Lung (tissue), 11 donors: ENCODE measurements at regions not wholly inside any gene's neighbourhood (a gene's known extent, or its start where the extent isn't known, plus 50 kb on each side); places are given as distances from the start of the nearest gene placed in this dataset.

ENCODE experiments used
- ATAC-seq: fragments of 200-7000 bp; cut with Tn5 transposase; one replicate; pipeline ENCODE4 v1.9.1; 2020; ENCODE audit warnings: moderate number of reproducible peaks; ENCODE audit not compliant: insufficient read depth, low FRiP score
- DNase-seq, 3 donors: peaks; one replicate each; pipeline ENCODE4 v3.0.0-alpha.2; 2013 to 2017
- H3K27ac ChIP-seq, 2 donors: one replicate each; pipeline ENCODE4 v1.5.1; 2013; ENCODE audit warnings: mild to moderate bottlenecking in 2 of 2, moderate library complexity in 2 of 2, control low read depth in 1 of 2, inconsistent platforms in 1 of 2, low read depth in 1 of 2, low read length in 1 of 2
- H3K27me3 ChIP-seq, 3 donors: one replicate each; pipeline ENCODE4 v1.5.1; 2013; ENCODE audit warnings: low read length in 2 of 3; ENCODE audit not compliant: control insufficient read depth in 3 of 3, insufficient read depth in 3 of 3
- H3K36me3 ChIP-seq, 4 donors: one replicate each; pipeline ENCODE4 v1.5.1; 2013; ENCODE audit warnings: low read length in 4 of 4, mild to moderate bottlenecking in 1 of 4, moderate library complexity in 1 of 4; ENCODE audit not compliant: control insufficient read depth in 4 of 4, insufficient read depth in 4 of 4
- H3K4me1 ChIP-seq, 5 donors: one replicate each; pipeline ENCODE4 v1.5.1; 2013; ENCODE audit warnings: low read length in 5 of 5, mild to moderate bottlenecking in 2 of 5, moderate library complexity in 1 of 5; ENCODE audit not compliant: control insufficient read depth in 5 of 5, insufficient read depth in 5 of 5
- H3K4me3 ChIP-seq: one replicate; pipeline ENCODE4 v1.5.1; 2013; ENCODE audit warnings: mild to moderate bottlenecking, control low read depth, moderate library complexity
- H3K9ac ChIP-seq, 2 donors: one replicate each; pipeline ENCODE4 v1.5.1; 2013; ENCODE audit warnings: low read length in 2 of 2, control low read depth in 1 of 2; ENCODE audit not compliant: insufficient read depth in 1 of 2
- H3K9me3 ChIP-seq, 4 donors: one replicate each; pipeline ENCODE4 v1.5.1; 2013; ENCODE audit warnings: low read length in 3 of 4, mild to moderate bottlenecking in 1 of 4, moderate library complexity in 1 of 4; ENCODE audit not compliant: control insufficient read depth in 4 of 4, insufficient read depth in 3 of 4
- WGBS, 2 donors: extraction: QIAGEN DNeasy Blood & Tissue Kit; methylation state at CpG; one replicate each; pipeline ENCODE4 v1.1.7; 2013; 5-methylcytosine and 5-hydroxymethylcytosine counted together
- TF ChIP-seq, protein P1 (sequence below): IDR thresholded peaks from 2 replicates; pipeline ENCODE4 v1.5.1; 2012; ENCODE audit warnings: mild to moderate bottlenecking; ENCODE audit errors: control extremely low read depth, extremely low read depth
- donor health status: control.
- donor health status: control.
- donor health status: Bipolar disorder and iron deficiency.
- donor health status: healthy.
- donor health status: DM: yes; HTN: yes; CAD: no.

DNA sequence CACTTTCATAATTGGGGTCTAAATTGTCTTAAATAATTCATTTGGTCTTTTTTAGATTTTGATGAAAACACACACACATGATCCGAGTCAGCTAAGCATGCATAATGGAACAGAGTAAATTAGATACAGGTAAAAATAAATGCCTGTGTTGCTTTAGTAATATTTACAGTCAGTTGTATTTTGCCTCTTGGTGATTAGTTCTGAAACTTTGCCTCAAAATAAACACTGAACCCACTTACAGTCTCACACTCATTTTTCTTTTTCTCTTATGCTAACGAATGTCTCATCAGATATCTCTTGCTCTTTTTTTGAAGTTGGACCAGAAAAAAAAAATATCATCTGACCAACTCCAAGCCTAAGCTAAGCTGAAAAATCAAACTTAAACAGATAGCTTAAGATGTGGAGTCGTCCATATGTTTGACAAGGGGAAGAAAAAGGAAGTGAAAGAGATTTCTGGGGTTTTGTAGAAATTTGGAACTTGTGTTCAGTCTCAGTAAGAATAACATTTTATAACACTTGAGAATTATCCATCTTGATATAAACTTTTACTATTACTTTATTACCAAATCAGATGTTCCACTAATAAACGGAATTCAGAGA is 592.5 kb downstream of the RPL10L start:
- DNase-seq (no peak), ATAC-seq (no peak)
- Histone ChIP-seq H3K4me1 (no peaks in the 10 kb centered on the region), H3K27me3 (no peaks in the 10 kb centered on the region), H3K4me3 (no peak overlapping the region), H3K27ac (no peak overlapping the region), H3K9me3 (no peaks in the 10 kb centered on the region), H3K36me3 (no peaks in the 10 kb centered on the region), H3K9ac (no peak overlapping the region)
- TF ChIP-seq, protein P1, sequence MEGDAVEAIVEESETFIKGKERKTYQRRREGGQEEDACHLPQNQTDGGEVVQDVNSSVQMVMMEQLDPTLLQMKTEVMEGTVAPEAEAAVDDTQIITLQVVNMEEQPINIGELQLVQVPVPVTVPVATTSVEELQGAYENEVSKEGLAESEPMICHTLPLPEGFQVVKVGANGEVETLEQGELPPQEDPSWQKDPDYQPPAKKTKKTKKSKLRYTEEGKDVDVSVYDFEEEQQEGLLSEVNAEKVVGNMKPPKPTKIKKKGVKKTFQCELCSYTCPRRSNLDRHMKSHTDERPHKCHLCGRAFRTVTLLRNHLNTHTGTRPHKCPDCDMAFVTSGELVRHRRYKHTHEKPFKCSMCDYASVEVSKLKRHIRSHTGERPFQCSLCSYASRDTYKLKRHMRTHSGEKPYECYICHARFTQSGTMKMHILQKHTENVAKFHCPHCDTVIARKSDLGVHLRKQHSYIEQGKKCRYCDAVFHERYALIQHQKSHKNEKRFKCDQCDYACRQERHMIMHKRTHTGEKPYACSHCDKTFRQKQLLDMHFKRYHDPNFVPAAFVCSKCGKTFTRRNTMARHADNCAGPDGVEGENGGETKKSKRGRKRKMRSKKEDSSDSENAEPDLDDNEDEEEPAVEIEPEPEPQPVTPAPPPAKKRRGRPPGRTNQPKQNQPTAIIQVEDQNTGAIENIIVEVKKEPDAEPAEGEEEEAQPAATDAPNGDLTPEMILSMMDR: no peak
- 70 to 71% methylated on average over 4 of the region's 4 CpGs for WGBS, 2 donors

DNA sequence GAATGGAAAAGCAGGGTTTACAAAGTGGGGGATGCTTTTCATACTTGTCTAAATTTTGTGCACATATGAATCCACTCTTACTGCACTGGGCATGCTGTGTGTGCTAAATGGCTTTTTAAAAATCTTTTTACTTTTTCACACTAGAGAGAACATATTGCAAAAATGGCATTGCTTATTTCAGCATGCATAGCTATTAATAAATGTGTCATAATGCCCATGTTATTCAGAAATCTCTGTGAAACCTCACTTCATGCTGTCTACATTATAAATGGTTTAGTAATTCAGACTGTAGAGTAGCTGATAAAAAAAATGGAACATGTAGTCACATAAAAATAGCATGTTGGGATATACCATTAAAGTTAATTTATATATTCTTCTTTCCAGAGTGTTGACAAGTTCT is 593.8 kb downstream of the RPL10L start:
- Histone ChIP-seq H3K9me3 (no peaks in the 10 kb centered on the region), H3K4me3 (no peak overlapping the region), H3K4me1 (no peaks in the 10 kb centered on the region), H3K27ac (no peak overlapping the region), H3K9ac (no peak overlapping the region), H3K36me3 (no peaks in the 10 kb centered on the region), H3K27me3 (no peaks in the 10 kb centered on the region)
- no peak for ATAC-seq
- no peak for DNase-seq
- TF ChIP-seq, protein P1: no peak

DNA sequence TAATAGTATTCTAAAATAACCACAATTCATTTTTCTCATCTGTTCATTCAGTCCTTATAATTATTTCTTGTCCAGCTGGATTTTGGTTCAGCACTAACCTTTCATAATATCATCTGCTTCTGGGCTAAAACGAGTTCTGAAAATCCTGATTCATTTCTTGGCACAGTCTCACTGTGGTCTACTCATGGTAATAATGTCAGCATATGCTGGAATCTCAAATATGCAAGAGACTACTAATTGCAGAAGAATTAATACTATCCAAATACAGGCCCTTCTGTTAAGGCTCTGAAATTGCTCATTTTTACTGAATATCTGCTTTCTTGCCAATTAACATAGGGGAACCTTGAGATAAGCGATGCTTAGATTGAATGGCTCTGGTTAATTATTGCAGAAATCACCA is 597.1 kb downstream of the RPL10L start:
- no peak overlapping the region for H3K9ac ChIP-seq
- ATAC-seq (no peak), DNase-seq (peak in 2 of 3 donors; percentile 1 to 6)
- H3K9me3 ChIP-seq: no peaks in the 10 kb centered on the region
- TF ChIP-seq, protein P1: no peak
- 44 to 71% methylated on average over 2 of the region's 2 CpGs for WGBS, 2 donors
- no peaks in the 10 kb centered on the region for H3K27me3 ChIP-seq
- no peaks in the 10 kb centered on the region for H3K4me1 ChIP-seq
- no peak overlapping the region for H3K4me3 ChIP-seq
- no peaks in the 10 kb centered on the region for H3K36me3 ChIP-seq
- H3K27ac ChIP-seq: no peak overlapping the region

DNA sequence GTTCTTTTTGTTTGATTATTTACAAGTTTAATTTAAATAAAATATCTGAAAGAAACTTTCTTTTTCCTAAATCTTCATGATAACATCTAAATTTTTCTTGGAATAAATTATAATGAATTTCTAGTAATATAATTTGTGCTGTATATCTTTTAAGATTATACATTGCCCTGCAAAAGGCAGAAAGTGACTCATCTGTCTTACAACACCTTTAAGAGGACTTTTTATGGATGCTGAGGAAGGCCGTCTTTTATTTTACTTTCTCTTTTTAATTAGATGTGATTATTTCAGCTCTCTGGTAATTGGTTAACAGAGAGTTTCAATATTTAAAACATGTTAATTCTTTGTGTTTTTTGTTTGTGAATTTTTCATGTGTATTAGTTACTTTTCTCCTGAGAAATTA is 598.4 kb downstream of the RPL10L start:
- H3K9ac ChIP-seq: no peak overlapping the region
- TF ChIP-seq, protein P1: no peak
- DNase-seq: no peak
- no peaks in the 10 kb centered on the region for H3K9me3 ChIP-seq
- WGBS, 2 donors: 78 to 87% methylated on average over 1 of the region's 1 CpG
- no peaks in the 10 kb centered on the region for H3K4me1 ChIP-seq
- no peak overlapping the region for H3K27ac ChIP-seq
- H3K36me3 ChIP-seq: no peaks in the 10 kb centered on the region
- ATAC-seq: no peak
- no peaks in the 10 kb centered on the region for H3K27me3 ChIP-seq
- H3K4me3 ChIP-seq: no peak overlapping the region
